Mucosa of descending colon (tissue), 3 donors: ENCODE measurements at regions not wholly inside any gene's neighbourhood (a gene's known extent, or its start where the extent isn't known, plus 50 kb on each side); places are given as distances from the start of the nearest gene placed in this dataset.
"Not testable (repeated sequence)": the region's sequence is repeated elsewhere in the genome, so short reads cannot be mapped to it uniquely, and the experiment has no call there.

Experiments
- ATAC-seq: fragments of 200-7000 bp; cut with Tn5 transposase; one replicate; pipeline ENCODE4 v1.9.1; 2020; ENCODE audit warnings: mild to moderate bottlenecking, moderate library complexity
- DNase-seq, 3 donors: peaks; one replicate each; pipeline ENCODE4 v3.0.0-alpha.2; 2020
- H3K36me3 ChIP-seq: fragments of 200-600 bp; one replicate; pipeline ENCODE4 v1.8.0; 2021; ENCODE audit warnings: low read depth, mild to moderate bottlenecking
- H3K4me1 ChIP-seq: fragments of 200-600 bp; one replicate; pipeline ENCODE4 v1.8.0; 2021; ENCODE audit warnings: low read depth, mild to moderate bottlenecking
- H3K4me3 ChIP-seq: fragments of 200-600 bp; one replicate; pipeline ENCODE4 v1.8.0; 2021; ENCODE audit warnings: mild to moderate bottlenecking
- H3K9me3 ChIP-seq: fragments of 200-600 bp; one replicate; pipeline ENCODE4 v1.8.0; 2021; ENCODE audit warnings: mild to moderate bottlenecking
- intact Hi-C, 2 donors: fragments of 100-400 bp; cut with DNase I in 1 of 2; cut with micrococcal nuclease in 1 of 2; formaldehyde crosslinking; loops; one replicate each; pipeline versions ENCODE4 v1.11.0 to v1.11.1; 2022; cut with DNase I, micrococcal nuclease
- TF ChIP-seq, protein P1 (sequence below): fragments of 200-600 bp; IDR thresholded peaks from one replicate; pipeline ENCODE4 v1.8.0; 2022; ENCODE audit warnings: antibody characterized with exemption, mild to moderate bottlenecking
- donor health status: DM: no; HTN: no; CAD: no; lungs with moderate emphysema.
- donor health status: DM: no; HTN: no; CAD: no.
- donor health status: DM: no; HTN: yes; CAD: no.

- DNase-seq (no peak), ATAC-seq (no peak)
- TF ChIP-seq, protein P1, sequence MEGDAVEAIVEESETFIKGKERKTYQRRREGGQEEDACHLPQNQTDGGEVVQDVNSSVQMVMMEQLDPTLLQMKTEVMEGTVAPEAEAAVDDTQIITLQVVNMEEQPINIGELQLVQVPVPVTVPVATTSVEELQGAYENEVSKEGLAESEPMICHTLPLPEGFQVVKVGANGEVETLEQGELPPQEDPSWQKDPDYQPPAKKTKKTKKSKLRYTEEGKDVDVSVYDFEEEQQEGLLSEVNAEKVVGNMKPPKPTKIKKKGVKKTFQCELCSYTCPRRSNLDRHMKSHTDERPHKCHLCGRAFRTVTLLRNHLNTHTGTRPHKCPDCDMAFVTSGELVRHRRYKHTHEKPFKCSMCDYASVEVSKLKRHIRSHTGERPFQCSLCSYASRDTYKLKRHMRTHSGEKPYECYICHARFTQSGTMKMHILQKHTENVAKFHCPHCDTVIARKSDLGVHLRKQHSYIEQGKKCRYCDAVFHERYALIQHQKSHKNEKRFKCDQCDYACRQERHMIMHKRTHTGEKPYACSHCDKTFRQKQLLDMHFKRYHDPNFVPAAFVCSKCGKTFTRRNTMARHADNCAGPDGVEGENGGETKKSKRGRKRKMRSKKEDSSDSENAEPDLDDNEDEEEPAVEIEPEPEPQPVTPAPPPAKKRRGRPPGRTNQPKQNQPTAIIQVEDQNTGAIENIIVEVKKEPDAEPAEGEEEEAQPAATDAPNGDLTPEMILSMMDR, result no peak
- H3K9me3 ChIP-seq, result no peaks in the 10 kb centered on the region
- no peaks in the 10 kb centered on the region for H3K4me1 ChIP-seq
- H3K4me3 ChIP-seq, result no peak overlapping the region
- intact Hi-C loops, result no loop called here
- no peaks in the 10 kb centered on the region for H3K36me3 ChIP-seq
Observed at GRCh38 chr4:26192899-26193869, 127.6 kb upstream of the RBPJ start.

DNA sequence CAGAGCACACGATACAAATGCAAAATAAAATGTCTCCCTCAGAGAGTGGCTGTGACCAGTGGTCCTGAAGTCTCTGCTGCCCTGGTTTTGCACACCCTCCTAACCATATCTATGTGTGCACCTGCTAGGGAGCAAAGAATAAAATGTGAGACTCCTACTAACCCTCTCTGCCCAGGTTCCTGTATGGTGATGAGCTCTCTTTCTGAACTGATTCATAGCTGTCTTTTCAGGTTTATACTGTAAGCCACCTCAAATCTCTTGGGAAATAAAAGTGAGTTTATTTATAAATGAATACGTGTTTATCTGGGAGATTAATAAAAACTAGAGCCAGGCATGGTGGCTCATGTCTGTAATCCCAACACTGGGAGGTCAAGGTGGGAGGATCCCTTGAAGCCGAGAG, 126.0 kb upstream of the RBPJ start:
- ATAC-seq, result no peak
- intact Hi-C loops, result no loop called here
- H3K36me3 ChIP-seq, result no peaks in the 10 kb centered on the region
- no peaks in the 10 kb centered on the region for H3K4me1 ChIP-seq
- TF ChIP-seq, protein P1, result no peak
- H3K4me3 ChIP-seq, result no peak overlapping the region
- no peak for DNase-seq
- no peaks in the 10 kb centered on the region for H3K9me3 ChIP-seq

DNA sequence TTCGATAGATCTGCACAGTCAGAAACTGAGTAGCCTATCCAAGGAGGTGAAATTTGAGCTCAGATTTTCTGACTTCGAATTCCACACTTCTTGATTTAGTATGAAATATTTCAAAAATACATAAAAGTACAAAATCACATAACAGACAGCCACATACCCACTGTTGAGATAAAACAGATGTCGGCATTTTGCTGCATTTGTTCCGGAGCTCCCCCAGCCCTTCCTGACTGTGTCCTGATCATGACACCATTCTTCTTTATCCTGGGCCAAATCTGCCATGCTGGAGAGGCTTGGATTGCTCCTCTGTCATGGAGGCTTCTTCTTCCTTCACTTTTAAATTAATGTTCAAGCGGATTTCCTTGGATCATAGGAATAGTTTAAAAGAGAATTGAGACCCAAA, 124.2 kb upstream of the RBPJ start:
- no peak for DNase-seq
- no peaks in the 10 kb centered on the region for H3K36me3 ChIP-seq
- intact Hi-C loops, result no loop called here
- H3K9me3 ChIP-seq, result no peaks in the 10 kb centered on the region
- no peak overlapping the region for H3K4me3 ChIP-seq
- no peaks in the 10 kb centered on the region for H3K4me1 ChIP-seq
- no peak for ATAC-seq
- TF ChIP-seq, protein P1, result no peak

DNA sequence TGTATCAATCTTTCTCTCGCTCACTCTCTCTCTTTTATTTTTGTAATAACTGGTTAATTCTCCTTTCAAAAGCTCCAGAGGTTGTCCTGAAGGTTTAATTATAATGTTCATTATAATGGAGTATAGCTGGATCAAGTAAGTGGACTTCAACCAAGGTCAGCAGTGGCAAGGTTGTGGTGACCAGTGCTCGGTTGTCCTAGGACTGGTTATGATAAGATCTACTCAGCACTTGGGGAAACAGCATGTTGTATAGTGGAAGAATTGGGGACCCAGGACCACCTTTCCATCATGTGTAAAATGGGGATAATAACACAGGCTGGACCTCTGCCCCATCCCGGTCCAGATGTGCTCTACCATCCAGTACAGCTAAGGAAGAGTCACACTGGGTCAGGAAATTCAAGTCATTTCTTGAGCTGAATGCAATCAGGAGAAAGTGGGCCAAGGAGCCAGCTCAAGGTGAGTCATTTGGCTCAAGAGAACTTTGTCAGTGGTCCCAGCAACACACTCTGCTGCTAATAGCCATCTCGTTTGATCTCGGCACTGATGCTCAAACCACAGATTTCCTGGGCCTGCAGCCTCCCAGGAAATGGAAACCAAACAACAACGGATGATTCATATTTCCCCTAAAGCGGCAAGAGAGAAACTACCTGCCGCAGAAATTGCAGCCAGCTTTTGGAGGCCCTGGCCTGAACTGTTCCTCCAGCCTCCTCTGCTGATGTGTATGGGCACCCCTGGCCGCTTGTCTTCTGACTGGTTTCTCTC, 123.6 kb upstream of the RBPJ start:
- DNase-seq (peak in 2 of 3 donors; percentile 29 to 35), ATAC-seq (peak; percentile 76)
- no peak overlapping the region for H3K4me3 ChIP-seq
- intact Hi-C loops, result no loop called here
- no peaks in the 10 kb centered on the region for H3K36me3 ChIP-seq
- H3K9me3 ChIP-seq, result no peaks in the 10 kb centered on the region
- TF ChIP-seq, protein P1, result no peak
- H3K4me1 ChIP-seq, result no peaks in the 10 kb centered on the region

GRCh38 chr4:26198931-26199330, 121.9 kb upstream of the RBPJ start:
- H3K9me3 ChIP-seq, DNase-seq, intact Hi-C loops, H3K36me3 ChIP-seq, ATAC-seq, H3K4me1 ChIP-seq, H3K4me3 ChIP-seq: not testable (repeated sequence)

DNA sequence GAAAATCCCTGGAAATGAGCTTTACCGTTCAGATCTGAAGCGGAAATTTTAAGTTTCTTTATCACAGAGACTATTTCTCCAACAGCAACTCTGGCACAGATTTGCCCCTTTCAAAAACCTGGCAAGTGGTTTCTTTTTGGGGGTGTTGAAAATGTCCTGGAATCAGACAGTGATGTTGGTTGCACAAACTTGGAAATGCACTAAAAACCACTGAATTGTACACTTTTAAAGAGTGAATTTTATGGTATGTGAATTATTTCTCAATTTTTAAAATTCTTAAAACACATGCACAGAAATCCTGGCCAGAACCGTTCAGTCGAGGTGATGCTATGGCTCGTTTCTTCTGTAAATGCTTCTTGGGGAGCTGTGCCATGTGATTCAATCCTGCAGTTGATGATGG, 121.2 kb upstream of the RBPJ start:
- intact Hi-C loops, result no loop called here
- ATAC-seq (no peak), DNase-seq (no peak)
- Histone ChIP-seq H3K4me1 (no peaks in the 10 kb centered on the region), H3K4me3 (no peak overlapping the region), H3K36me3 (no peaks in the 10 kb centered on the region), H3K9me3 (no peaks in the 10 kb centered on the region)
- TF ChIP-seq, protein P1, result no peak
